Mesothelial cell of epicardium (in vitro differentiated cells): ENCODE measurements at regions not wholly inside any gene's neighbourhood (a gene's known extent, or its start where the extent isn't known, plus 50 kb on each side); places are given as distances from the start of the nearest gene placed in this dataset.
"Not testable (repeated sequence)": the region's sequence is repeated elsewhere in the genome, so short reads cannot be mapped to it uniquely, and the experiment has no call there.

Experiments
- DNase-seq, 2 experiments: peaks; one replicate each; pipeline ENCODE4 v3.0.0; 2021; ENCODE audit warnings: low spot score in 2 of 2; ENCODE audit not compliant: unreplicated experiment in 2 of 2
- H3K27ac Mint-ChIP-seq: 2 replicates; pipeline ENCODE4 v1.8.0; 2021; ENCODE audit warnings: mixed read lengths
- H3K27me3 Mint-ChIP-seq: 2 replicates; pipeline ENCODE4 v1.8.0; 2021; ENCODE audit warnings: low read depth, mixed read lengths
- H3K36me3 Mint-ChIP-seq: 2 replicates; pipeline ENCODE4 v1.8.0; 2021; ENCODE audit warnings: mixed read lengths
- H3K4me1 Mint-ChIP-seq: 2 replicates; pipeline ENCODE4 v1.8.0; 2021; ENCODE audit warnings: mixed read lengths
- H3K4me3 Mint-ChIP-seq: 2 replicates; pipeline ENCODE4 v1.8.0; 2021; ENCODE audit warnings: mild to moderate bottlenecking, moderate library complexity, mixed read lengths
- H3K9me3 Mint-ChIP-seq: 2 replicates; pipeline ENCODE4 v1.8.0; 2021; ENCODE audit warnings: mixed read lengths
- CTCF ChIP-seq: fragments of 200-600 bp; sonication (generic); IDR thresholded peaks from one replicate; pipeline ENCODE4 v1.5.0; 2021; ENCODE audit warnings: antibody characterized with exemption; ENCODE audit not compliant: unreplicated experiment

DNA sequence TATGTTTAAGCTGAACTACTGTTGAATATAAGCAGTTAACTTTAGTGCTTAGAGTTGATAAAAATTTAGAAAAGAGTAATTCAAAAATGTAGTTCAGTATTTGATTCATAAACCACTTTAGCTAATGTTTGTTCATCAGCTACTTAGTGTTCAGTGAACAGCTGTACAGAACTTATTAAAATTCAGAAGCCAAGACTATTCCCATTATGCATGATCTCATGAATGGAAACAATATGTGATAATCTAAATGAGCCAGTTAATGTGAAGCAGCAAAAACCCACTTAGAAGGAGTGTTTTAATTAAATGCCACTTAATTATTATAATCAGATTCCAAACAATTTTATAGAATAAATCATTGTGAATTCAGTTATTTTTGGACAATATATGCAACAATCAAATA is 92.9 kb upstream of the NEGR1 start:
- no peak overlapping the region for H3K27ac Mint-ChIP-seq
- no peak for TF ChIP-seq CTCF
- H3K36me3 Mint-ChIP-seq = no peaks in the 10 kb centered on the region
- no peaks in the 10 kb centered on the region for H3K4me1 Mint-ChIP-seq
- H3K9me3 Mint-ChIP-seq = no peaks in the 10 kb centered on the region
- DNase-seq = no peak
- H3K4me3 Mint-ChIP-seq = no peak overlapping the region
- H3K27me3 Mint-ChIP-seq = no peaks in the 10 kb centered on the region

- Mint-ChIP-seq H3K27me3 (peaks cover 5% of the 10 kb centered on the region), H3K36me3 (no peaks in the 10 kb centered on the region), H3K27ac (no peak overlapping the region), H3K4me3 (no peak overlapping the region), H3K4me1 (no peaks in the 10 kb centered on the region), H3K9me3 (no peaks in the 10 kb centered on the region)
- no peak for TF ChIP-seq CTCF
- DNase-seq = no peak
Measured at GRCh38 chr1:72371259-72372035, 89.1 kb upstream of the NEGR1 start.

- not testable (repeated sequence) for H3K4me1 Mint-ChIP-seq, H3K9me3 Mint-ChIP-seq, H3K4me3 Mint-ChIP-seq
Measured at GRCh38 chr1:72370836-72371235, 88.5 kb upstream of the NEGR1 start.

DNA sequence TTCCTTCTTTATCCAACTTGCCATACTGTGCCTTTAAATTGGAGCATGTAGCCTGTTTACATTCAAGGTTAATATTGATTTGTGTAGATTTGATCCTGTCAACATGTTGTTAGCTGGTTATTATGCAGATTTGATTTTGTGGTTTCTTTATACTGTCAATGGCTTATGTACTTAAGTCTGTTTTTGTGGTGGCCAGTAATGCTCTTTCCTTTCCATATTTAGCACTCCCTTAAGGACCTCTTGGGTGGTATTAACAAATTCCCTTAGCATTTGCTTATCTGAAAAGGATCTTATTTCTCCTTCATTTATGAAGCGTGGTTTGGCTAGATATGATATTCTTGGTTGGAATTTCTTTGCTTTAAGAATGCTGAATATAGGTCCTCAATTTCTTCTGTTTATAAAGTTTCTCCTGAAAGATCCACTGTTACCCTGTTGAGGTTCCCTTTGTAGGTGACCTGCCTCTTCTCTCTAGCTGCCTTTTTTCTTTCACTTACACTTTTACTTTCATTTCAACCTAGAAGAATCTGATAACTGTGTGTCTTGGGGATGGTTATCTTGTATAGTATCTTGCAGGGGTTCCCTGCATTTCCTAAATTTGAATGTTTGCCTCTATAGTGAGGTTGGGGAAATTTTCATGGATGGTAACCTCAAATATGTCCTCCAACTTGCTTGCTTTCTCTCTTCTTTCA is 86.9 kb upstream of the NEGR1 start:
- DNase-seq = no peak
- Mint-ChIP-seq H3K36me3 (no peaks in the 10 kb centered on the region), H3K4me3 (no peak overlapping the region), H3K4me1 (no peaks in the 10 kb centered on the region), H3K9me3 (no peaks in the 10 kb centered on the region), H3K27me3 (peaks cover 5% of the 10 kb centered on the region), H3K27ac (no peak overlapping the region)
- TF ChIP-seq CTCF = no peak

More at GRCh38 chr1:72370836-72371235, 88.5 kb upstream of the NEGR1 start:
- H3K36me3 Mint-ChIP-seq, DNase-seq, H3K27me3 Mint-ChIP-seq, H3K27ac Mint-ChIP-seq: not testable (repeated sequence)

GRCh38 chr1:72366466-72366865 is 84.1 kb upstream of the NEGR1 start:
- H3K4me1 Mint-ChIP-seq = no peaks in the 10 kb centered on the region
- TF ChIP-seq CTCF = no peak
- H3K27me3 Mint-ChIP-seq = peaks cover 7% of the 10 kb centered on the region
- no peaks in the 10 kb centered on the region for H3K9me3 Mint-ChIP-seq
- DNase-seq = no peak
- no peaks in the 10 kb centered on the region for H3K36me3 Mint-ChIP-seq
- H3K27ac Mint-ChIP-seq = no peak overlapping the region
- H3K4me3 Mint-ChIP-seq = no peak overlapping the region

- no peaks in the 10 kb centered on the region for H3K9me3 Mint-ChIP-seq
- H3K4me3 Mint-ChIP-seq = no peak overlapping the region
Measured at GRCh38 chr1:72365693-72366092, 83.4 kb upstream of the NEGR1 start.

More at GRCh38 chr1:72365693-72366092, 83.4 kb upstream of the NEGR1 start:
- Mint-ChIP-seq H3K36me3 (no peaks in the 10 kb centered on the region), H3K27me3 (peaks cover 7% of the 10 kb centered on the region), H3K4me1 (no peaks in the 10 kb centered on the region), H3K27ac (no peak overlapping the region)
- TF ChIP-seq CTCF = no peak
- DNase-seq = no peak
